ENCODE measurements at regions not wholly inside any gene's neighbourhood (a gene's known extent, or its start where the extent isn't known, plus 50 kb on each side); places are given as distances from the start of the nearest gene placed in this dataset.

- no peak overlapping the region for H3K4me3 Mint-ChIP-seq
- H3K36me3 Mint-ChIP-seq (ENCODE audit: insufficient read depth in 1 of 3, low read depth in 3 of 3): peaks cover 0 to 5% (median 2%) of the 10 kb centered on the region in 3 experiments; a peak in 3 of 7 replicates
- no peaks in the 10 kb centered on the region for H3K79me1 ChIP-seq (ENCODE audit: insufficient read depth, low read depth, low read length, poor library complexity, severe bottlenecking)
- H3K4me2 ChIP-seq (ENCODE audit: insufficient read depth, insufficient read length, low read length): no peak overlapping the region
- H3K14ac ChIP-seq (ENCODE audit: insufficient read depth, low read length): no peak overlapping the region
- no peak overlapping the region for H2AFZ ChIP-seq (ENCODE audit: low read length)
- no peaks in the 10 kb centered on the region for H4K20me1 ChIP-seq (ENCODE audit: control insufficient read depth, insufficient read depth, insufficient read length)
- no peaks in the 10 kb centered on the region for H3K23me2 ChIP-seq (ENCODE audit: insufficient read length, low read depth, low read length, poor library complexity, severe bottlenecking)
- H3T11ph ChIP-seq (ENCODE audit: low read length): no peak overlapping the region
- H3K9me3 Mint-ChIP-seq: peaks cover 0 to 3% of the 10 kb centered on the region in 2 experiments; a peak in 1 of 5 replicates
- H2BK12ac ChIP-seq (ENCODE audit: insufficient read length, low read depth, low read length): no peak overlapping the region
- no peaks in the 10 kb centered on the region for H3K27me3 ChIP-seq (ENCODE audit: insufficient read depth, low read length)
- no peak overlapping the region for H2BK20ac ChIP-seq (ENCODE audit: low read depth, low read length, poor library complexity, severe bottlenecking)
- H3K27me3 Mint-ChIP-seq (ENCODE audit: low read depth): no peaks in the 10 kb centered on the region
- no peak overlapping the region for H3K27ac Mint-ChIP-seq
- no peak overlapping the region for H2AK5ac ChIP-seq (ENCODE audit: insufficient read length, low read length)
- no peak overlapping the region for H3K23ac ChIP-seq (ENCODE audit: insufficient read length, low read depth, low read length)
- no CpG with 5 or more reads among the region's 4 CpGs for whole genome bisulfite sequencing (ENCODE audit: extremely low coverage, insufficient read length, low lambda C conversion rate)
- H2BK5ac ChIP-seq (ENCODE audit: insufficient read length, low read length): no peak overlapping the region
- H2BK15ac ChIP-seq (ENCODE audit: low read depth, low read length): no peak overlapping the region
- H3K18ac ChIP-seq (ENCODE audit: insufficient read length, low read depth, low read length): no peak overlapping the region
- TF ChIP-seq, protein P1, sequence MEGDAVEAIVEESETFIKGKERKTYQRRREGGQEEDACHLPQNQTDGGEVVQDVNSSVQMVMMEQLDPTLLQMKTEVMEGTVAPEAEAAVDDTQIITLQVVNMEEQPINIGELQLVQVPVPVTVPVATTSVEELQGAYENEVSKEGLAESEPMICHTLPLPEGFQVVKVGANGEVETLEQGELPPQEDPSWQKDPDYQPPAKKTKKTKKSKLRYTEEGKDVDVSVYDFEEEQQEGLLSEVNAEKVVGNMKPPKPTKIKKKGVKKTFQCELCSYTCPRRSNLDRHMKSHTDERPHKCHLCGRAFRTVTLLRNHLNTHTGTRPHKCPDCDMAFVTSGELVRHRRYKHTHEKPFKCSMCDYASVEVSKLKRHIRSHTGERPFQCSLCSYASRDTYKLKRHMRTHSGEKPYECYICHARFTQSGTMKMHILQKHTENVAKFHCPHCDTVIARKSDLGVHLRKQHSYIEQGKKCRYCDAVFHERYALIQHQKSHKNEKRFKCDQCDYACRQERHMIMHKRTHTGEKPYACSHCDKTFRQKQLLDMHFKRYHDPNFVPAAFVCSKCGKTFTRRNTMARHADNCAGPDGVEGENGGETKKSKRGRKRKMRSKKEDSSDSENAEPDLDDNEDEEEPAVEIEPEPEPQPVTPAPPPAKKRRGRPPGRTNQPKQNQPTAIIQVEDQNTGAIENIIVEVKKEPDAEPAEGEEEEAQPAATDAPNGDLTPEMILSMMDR (conservative IDR thresholded peaks at IDR 0.05): no peak
- no peak for DNase-seq
- no peak overlapping the region for H3K9ac ChIP-seq (ENCODE audit: extremely low read depth, insufficient read length, low read length)
- peaks cover 9% of the 10 kb centered on the region; the same call in 1 of the 2 replicates for H3K4me1 ChIP-seq (ENCODE audit: insufficient read depth, low read length)
- H3K56ac ChIP-seq (ENCODE audit: insufficient read length, low read depth, low read length): no peak overlapping the region
- no peak overlapping the region for H3K4ac ChIP-seq (ENCODE audit: low read depth, low read length)
- H3K79me2 ChIP-seq (ENCODE audit: insufficient read depth, low read length): no peaks in the 10 kb centered on the region
- no peak overlapping the region for H3K27ac ChIP-seq (ENCODE audit: insufficient read length, low read depth, low read length)
- no peak overlapping the region for H4K8ac ChIP-seq (replicated peaks; ENCODE audit: insufficient read length, low read depth, low read length)
- peaks cover 54 to 69% of the 10 kb centered on the region in 2 experiments for H3K4me1 Mint-ChIP-seq
- H3K9me3 ChIP-seq (ENCODE audit: control insufficient read depth, low read depth, low read length): no peaks in the 10 kb centered on the region
- H4K5ac ChIP-seq (ENCODE audit: insufficient read length, low read depth, low read length): no peak overlapping the region
- H2BK120ac ChIP-seq (ENCODE audit: low read depth, low read length, poor library complexity, severe bottlenecking): no peak overlapping the region
- no peak overlapping the region for H4K91ac ChIP-seq (ENCODE audit: insufficient read length, low read depth, low read length)
Observed at GRCh38 chr5:116859666-116860320, 285.2 kb upstream of the SEMA6A start.
